ENCODE measurements at regions not wholly inside any gene's neighbourhood (a gene's known extent, or its start where the extent isn't known, plus 50 kb on each side); places are given as distances from the start of the nearest gene placed in this dataset.

DNA sequence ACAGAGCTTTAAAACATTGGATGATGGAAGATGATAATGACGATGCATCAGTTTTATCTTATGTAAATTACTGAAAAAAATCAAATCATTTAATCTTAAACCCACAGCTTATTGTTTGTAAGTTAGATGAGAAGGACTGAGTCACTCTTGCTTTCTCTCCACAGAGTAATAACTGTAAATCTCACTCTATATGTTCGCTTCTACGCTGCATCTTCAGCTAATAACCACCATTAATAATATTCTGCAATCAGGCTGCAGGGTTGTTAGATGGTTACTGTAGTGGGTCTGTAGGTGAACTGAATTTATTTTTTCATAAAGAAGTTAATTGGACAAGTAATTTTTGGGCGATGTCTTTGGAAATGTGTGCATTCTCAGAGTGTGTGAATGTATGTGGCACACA lies 260.0 kb downstream of the FAT3 start:
- Histone ChIP-seq H3K4me1 (no peaks in the 10 kb centered on the region), H3K27ac (no peak overlapping the region), H3K9me3 (no peaks in the 10 kb centered on the region), H3K4me3 (no peak overlapping the region), H3K36me3 (no peaks in the 10 kb centered on the region), H3K27me3 (no peaks in the 10 kb centered on the region)
- DNase-seq = no peak
- TF ChIP-seq, protein P1, sequence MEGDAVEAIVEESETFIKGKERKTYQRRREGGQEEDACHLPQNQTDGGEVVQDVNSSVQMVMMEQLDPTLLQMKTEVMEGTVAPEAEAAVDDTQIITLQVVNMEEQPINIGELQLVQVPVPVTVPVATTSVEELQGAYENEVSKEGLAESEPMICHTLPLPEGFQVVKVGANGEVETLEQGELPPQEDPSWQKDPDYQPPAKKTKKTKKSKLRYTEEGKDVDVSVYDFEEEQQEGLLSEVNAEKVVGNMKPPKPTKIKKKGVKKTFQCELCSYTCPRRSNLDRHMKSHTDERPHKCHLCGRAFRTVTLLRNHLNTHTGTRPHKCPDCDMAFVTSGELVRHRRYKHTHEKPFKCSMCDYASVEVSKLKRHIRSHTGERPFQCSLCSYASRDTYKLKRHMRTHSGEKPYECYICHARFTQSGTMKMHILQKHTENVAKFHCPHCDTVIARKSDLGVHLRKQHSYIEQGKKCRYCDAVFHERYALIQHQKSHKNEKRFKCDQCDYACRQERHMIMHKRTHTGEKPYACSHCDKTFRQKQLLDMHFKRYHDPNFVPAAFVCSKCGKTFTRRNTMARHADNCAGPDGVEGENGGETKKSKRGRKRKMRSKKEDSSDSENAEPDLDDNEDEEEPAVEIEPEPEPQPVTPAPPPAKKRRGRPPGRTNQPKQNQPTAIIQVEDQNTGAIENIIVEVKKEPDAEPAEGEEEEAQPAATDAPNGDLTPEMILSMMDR (IDR thresholded peaks at IDR 0.05) = no peak
- no peak for TF ChIP-seq POLR2A (IDR thresholded peaks at IDR 0.05)

DNA sequence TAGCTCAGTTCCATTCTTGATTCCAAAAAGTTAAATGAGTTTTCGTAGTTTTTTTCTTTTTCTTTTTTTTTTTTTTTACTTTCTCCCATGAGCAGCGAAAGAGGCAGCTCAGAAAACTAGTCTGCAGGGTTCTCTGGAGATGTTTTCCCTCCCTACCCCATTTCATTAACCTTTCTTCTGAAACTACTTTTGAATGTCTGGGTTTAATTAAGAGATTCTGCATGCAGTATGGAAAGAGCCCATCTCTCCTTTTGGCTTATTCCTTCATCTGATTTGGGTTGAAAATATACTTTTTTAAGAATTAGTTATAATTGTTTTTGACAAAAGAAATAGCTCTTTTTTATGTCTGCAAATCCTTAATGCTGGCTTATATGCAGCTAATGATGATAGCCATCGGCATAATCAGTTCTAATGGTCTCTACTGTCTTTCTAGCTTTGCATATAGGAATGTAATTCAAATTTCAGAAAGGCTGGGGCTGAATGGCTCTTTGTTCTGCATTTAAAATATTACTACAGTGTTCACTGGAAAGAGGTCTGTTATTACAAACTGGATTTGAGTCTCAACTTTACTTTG lies 265.3 kb downstream of the FAT3 start:
- no peak for DNase-seq
- Histone ChIP-seq H3K9me3 (no peaks in the 10 kb centered on the region), H3K4me1 (no peaks in the 10 kb centered on the region), H3K27me3 (no peaks in the 10 kb centered on the region), H3K27ac (no peak overlapping the region), H3K36me3 (no peaks in the 10 kb centered on the region), H3K4me3 (no peak overlapping the region)
- no peak for TF ChIP-seq POLR2A (IDR thresholded peaks at IDR 0.05)
- TF ChIP-seq, protein P1 (IDR thresholded peaks at IDR 0.05) = no peak

DNA sequence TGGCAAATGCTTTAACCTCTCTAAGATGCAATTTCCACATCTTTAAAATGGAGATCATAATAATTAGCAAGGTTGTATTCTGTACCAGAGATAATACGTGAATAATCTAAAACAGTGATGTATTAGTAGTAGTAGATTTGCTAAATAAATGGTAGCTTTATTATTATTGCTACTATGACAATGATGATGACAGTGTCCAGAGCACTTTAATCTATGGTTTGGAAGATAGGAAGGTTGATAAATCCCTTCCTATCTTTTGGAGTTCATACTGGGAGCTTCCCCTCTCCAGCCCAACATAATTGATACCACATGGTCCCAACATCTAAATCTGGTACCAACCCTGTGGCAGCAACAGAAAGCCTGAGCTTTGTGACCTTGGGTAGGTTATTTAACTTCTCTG lies 267.8 kb downstream of the FAT3 start:
- Histone ChIP-seq H3K4me1 (no peaks in the 10 kb centered on the region), H3K9me3 (no peaks in the 10 kb centered on the region), H3K36me3 (no peaks in the 10 kb centered on the region), H3K27ac (no peak overlapping the region), H3K4me3 (no peak overlapping the region), H3K27me3 (no peaks in the 10 kb centered on the region)
- no peak for DNase-seq
- TF ChIP-seq, protein P1 (IDR thresholded peaks at IDR 0.05) = no peak

DNA sequence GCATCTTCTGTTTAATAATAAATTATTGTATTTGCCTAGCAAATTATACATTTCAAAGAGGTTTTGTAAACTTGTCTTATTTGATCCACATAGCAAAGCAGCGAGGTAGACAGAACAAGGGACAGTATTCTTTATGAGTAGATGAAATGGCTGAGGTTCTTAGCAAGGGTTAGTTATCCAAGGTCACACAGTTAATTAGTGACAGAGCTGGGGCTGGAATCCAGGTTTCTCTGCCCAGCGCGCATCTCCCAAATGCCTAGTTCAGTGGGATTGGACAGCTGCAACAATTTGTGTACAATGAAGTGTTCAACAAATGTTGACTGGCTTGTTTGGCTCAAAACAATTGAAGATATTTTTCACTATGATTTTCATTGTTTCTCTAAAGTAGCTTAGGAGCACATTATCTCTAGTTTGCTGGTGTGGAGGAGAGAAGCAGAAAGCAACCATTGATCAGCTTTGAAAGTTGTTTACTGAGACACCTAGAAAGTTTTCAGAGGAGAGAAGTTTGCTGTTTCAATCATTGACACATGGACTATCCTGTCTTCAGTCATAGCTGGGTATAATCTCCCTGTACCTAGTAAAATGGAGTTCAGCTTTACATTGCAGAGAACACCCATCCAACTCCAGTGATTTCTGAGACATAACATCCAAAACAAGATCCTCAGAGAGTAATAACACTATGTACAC lies 270.6 kb downstream of the FAT3 start:
- Histone ChIP-seq H3K27me3 (no peaks in the 10 kb centered on the region), H3K36me3 (no peaks in the 10 kb centered on the region), H3K4me3 (no peak overlapping the region), H3K9me3 (no peaks in the 10 kb centered on the region), H3K4me1 (no peaks in the 10 kb centered on the region), H3K27ac (no peak overlapping the region)
- no peak for TF ChIP-seq POLR2A (IDR thresholded peaks at IDR 0.05)
- TF ChIP-seq, protein P1 (IDR thresholded peaks at IDR 0.05) = no peak
- DNase-seq = no peak

DNA sequence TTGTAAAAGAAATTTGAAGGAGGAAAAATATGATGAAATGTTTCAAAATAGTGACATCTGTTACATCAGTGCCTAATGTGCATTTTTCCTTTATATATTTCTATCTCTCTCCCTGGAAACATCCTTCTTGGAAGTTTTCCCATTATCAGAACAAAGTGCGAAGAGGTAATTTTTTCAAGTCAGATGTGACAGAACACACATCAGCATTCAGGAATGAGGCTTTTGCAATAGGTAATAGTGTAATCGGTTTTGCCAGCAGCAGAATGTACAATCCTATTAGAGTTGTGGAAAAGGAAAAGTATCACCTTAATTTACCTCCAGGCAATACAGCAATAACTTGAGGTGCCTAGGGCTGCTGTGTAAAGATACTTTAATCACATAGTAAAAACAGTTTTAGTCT lies 275.8 kb downstream of the FAT3 start:
- Histone ChIP-seq H3K9me3 (no peaks in the 10 kb centered on the region), H3K27me3 (no peaks in the 10 kb centered on the region), H3K36me3 (no peaks in the 10 kb centered on the region), H3K4me3 (no peak overlapping the region), H3K4me1 (no peaks in the 10 kb centered on the region), H3K27ac (no peak overlapping the region)
- DNase-seq = no peak
- TF ChIP-seq, protein P1 (IDR thresholded peaks at IDR 0.05) = no peak
- TF ChIP-seq POLR2A (IDR thresholded peaks at IDR 0.05) = no peak

Data from Peyer's patch (tissue), 4 donors.